ENCODE measurements at regions not wholly inside any gene's neighbourhood (a gene's known extent, or its start where the extent isn't known, plus 50 kb on each side); places are given as distances from the start of the nearest gene placed in this dataset.

DNA sequence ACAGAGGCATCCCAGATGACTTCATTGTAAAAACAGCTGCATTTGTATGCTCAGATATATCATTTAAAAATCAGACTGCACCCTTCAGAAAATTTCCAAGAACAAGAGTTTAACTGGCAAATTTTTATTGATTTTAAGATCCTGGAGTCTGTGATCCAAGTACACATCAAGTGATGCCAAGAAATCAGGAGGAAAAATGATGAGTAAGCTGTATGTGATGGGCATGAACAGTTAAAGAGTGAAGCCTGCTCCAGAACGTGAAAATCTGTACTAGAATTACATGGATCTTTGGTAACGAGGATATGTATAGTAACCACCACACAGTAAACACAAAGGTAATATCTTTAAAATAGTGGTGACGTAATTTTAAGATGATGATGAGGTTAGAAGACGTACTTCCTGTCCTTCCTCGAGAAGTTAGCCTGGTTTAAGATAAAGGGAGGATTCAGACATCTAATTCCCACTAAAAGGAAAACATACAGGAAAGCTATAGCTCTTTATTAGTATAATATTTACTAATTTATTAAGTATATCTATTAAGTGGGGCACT is 1374.3 kb upstream of the DDX18 start:
- TF ChIP-seq, protein P1, sequence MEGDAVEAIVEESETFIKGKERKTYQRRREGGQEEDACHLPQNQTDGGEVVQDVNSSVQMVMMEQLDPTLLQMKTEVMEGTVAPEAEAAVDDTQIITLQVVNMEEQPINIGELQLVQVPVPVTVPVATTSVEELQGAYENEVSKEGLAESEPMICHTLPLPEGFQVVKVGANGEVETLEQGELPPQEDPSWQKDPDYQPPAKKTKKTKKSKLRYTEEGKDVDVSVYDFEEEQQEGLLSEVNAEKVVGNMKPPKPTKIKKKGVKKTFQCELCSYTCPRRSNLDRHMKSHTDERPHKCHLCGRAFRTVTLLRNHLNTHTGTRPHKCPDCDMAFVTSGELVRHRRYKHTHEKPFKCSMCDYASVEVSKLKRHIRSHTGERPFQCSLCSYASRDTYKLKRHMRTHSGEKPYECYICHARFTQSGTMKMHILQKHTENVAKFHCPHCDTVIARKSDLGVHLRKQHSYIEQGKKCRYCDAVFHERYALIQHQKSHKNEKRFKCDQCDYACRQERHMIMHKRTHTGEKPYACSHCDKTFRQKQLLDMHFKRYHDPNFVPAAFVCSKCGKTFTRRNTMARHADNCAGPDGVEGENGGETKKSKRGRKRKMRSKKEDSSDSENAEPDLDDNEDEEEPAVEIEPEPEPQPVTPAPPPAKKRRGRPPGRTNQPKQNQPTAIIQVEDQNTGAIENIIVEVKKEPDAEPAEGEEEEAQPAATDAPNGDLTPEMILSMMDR (IDR thresholded peaks at IDR 0.05; ENCODE audit: low read depth, low read length, missing input control), result no peak
- TF ChIP-seq, protein P2, sequence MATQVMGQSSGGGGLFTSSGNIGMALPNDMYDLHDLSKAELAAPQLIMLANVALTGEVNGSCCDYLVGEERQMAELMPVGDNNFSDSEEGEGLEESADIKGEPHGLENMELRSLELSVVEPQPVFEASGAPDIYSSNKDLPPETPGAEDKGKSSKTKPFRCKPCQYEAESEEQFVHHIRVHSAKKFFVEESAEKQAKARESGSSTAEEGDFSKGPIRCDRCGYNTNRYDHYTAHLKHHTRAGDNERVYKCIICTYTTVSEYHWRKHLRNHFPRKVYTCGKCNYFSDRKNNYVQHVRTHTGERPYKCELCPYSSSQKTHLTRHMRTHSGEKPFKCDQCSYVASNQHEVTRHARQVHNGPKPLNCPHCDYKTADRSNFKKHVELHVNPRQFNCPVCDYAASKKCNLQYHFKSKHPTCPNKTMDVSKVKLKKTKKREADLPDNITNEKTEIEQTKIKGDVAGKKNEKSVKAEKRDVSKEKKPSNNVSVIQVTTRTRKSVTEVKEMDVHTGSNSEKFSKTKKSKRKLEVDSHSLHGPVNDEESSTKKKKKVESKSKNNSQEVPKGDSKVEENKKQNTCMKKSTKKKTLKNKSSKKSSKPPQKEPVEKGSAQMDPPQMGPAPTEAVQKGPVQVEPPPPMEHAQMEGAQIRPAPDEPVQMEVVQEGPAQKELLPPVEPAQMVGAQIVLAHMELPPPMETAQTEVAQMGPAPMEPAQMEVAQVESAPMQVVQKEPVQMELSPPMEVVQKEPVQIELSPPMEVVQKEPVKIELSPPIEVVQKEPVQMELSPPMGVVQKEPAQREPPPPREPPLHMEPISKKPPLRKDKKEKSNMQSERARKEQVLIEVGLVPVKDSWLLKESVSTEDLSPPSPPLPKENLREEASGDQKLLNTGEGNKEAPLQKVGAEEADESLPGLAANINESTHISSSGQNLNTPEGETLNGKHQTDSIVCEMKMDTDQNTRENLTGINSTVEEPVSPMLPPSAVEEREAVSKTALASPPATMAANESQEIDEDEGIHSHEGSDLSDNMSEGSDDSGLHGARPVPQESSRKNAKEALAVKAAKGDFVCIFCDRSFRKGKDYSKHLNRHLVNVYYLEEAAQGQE (IDR thresholded peaks at IDR 0.05), result no peak
- no peak for TF ChIP-seq JUND (IDR thresholded peaks at IDR 0.05)
- no peak for TF ChIP-seq HNF4A (conservative IDR thresholded peaks at IDR 0.05)
- TF ChIP-seq, protein P3, sequence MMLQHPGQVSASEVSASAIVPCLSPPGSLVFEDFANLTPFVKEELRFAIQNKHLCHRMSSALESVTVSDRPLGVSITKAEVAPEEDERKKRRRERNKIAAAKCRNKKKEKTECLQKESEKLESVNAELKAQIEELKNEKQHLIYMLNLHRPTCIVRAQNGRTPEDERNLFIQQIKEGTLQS (IDR thresholded peaks at IDR 0.05), result no peak
- TF ChIP-seq EGR1 (IDR thresholded peaks at IDR 0.05; ENCODE audit: low read depth in 2 of 2), result no peak
- TF ChIP-seq, protein P4, sequence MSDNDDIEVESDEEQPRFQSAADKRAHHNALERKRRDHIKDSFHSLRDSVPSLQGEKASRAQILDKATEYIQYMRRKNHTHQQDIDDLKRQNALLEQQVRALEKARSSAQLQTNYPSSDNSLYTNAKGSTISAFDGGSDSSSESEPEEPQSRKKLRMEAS (IDR thresholded peaks at IDR 0.05), result no peak
- TF ChIP-seq GABPA (IDR thresholded peaks at IDR 0.05 in 1 of 2, conservative IDR thresholded peaks at IDR 0.05 in 1 of 2), result no peak
- TF ChIP-seq SP1 (IDR thresholded peaks at IDR 0.05), result no peak
- TF ChIP-seq TAF1 (conservative IDR thresholded peaks at IDR 0.05), result no peak
- no peak for TF ChIP-seq RAD21 (IDR thresholded peaks at IDR 0.05)
- TF ChIP-seq, protein P5, sequence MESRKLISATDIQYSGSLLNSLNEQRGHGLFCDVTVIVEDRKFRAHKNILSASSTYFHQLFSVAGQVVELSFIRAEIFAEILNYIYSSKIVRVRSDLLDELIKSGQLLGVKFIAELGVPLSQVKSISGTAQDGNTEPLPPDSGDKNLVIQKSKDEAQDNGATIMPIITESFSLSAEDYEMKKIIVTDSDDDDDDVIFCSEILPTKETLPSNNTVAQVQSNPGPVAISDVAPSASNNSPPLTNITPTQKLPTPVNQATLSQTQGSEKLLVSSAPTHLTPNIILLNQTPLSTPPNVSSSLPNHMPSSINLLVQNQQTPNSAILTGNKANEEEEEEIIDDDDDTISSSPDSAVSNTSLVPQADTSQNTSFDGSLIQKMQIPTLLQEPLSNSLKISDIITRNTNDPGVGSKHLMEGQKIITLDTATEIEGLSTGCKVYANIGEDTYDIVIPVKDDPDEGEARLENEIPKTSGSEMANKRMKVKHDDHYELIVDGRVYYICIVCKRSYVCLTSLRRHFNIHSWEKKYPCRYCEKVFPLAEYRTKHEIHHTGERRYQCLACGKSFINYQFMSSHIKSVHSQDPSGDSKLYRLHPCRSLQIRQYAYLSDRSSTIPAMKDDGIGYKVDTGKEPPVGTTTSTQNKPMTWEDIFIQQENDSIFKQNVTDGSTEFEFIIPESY (IDR thresholded peaks at IDR 0.05), result no peak
- no peak for TF ChIP-seq FOXA1 (IDR thresholded peaks at IDR 0.05)
